ENCODE measurements at regions not wholly inside any gene's neighbourhood (a gene's known extent, or its start where the extent isn't known, plus 50 kb on each side); places are given as distances from the start of the nearest gene placed in this dataset.

DNA sequence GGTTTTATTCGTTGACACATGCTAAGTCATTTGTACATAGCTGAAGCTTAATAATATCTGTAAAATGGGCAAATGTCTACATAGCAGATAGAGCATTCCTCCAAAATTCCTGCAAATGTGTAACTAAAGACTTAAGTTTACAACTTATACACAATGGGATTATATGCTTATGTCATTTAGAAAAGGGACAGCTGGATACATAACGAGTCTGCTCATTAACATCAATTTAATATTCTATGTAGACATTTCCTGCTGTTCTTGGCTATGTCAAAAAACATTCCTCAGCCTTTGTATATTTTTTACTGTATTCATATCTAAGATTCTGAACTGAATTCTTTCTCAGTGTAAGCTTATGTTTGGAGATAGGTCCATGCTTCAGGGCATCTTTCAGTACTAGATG is 762.2 kb downstream of the NR2F2 start:
- TF ChIP-seq CTCF (IDR thresholded peaks at IDR 0.05; ENCODE audit: borderline replicate concordance, extremely low read depth, low read length, poor library complexity, severe bottlenecking) (no peak), EZH2 (IDR thresholded peaks at IDR 0.05; ENCODE audit: borderline replicate concordance, low read depth, low read length, severe bottlenecking) (no peak)
